HepG2 (cell line): ENCODE measurements at regions not wholly inside any gene's neighbourhood (a gene's known extent, or its start where the extent isn't known, plus 50 kb on each side); places are given as distances from the start of the nearest gene placed in this dataset.

Experiments
- ATAC-seq: fragments of 200-7000 bp; cut with Tn5 transposase; 3 replicates; pipeline ENCODE4 v1.9.1; 2020; ENCODE audit warnings: mild to moderate bottlenecking, moderate library complexity
- BruUV-seq: library from RNA; stranded (reverse); fragments of 400-500 nt; replicated peaks from 2 replicates; lab custom pipeline; 2021; lab: Mats Ljungman, UMichigan
- CTCF ChIA-PET: fragments of 300-600 bp; formaldehyde crosslinking; extraction: SDS; loops from one replicate; lab custom pipeline; 2021; ENCODE audit warnings: low total read pairs, inconsistent platforms, low intra/inter-chr PET ratio; lab: Yijun Ruan, JAX
- POLR2A ChIA-PET: fragments of 350-600 bp; sonication (Branson Sonifier 250); formaldehyde crosslinking; loops from one replicate; lab custom pipeline; 2020; ENCODE audit warnings: antibody characterized with exemption, inconsistent platforms; lab: Yijun Ruan, JAX
- DNase-seq: peaks from one replicate; pipeline ENCODE4 v3.0.0-alpha.2; 2015; ENCODE audit warnings: low spot score
- FAIRE-seq: peaks from 3 replicates; lab custom pipeline; 2011; peaks lifted over from hg19 to GRCh38; lab: Jason Lieb, UNC
- H2AFZ ChIP-seq: one replicate; pipeline ENCODE4 v1.6.1; 2011; ENCODE audit warnings: low read length, inconsistent platforms
- H3K27ac ChIP-seq: fragments of 300-600 bp; 3 replicates; pipeline ENCODE4 v1.8.0; 2011; ENCODE audit warnings: mixed run types, mild to moderate bottlenecking, mixed read lengths, low read length, inconsistent platforms; ENCODE audit not compliant: insufficient read depth; ENCODE audit errors: extremely low read length
- H3K27me3 ChIP-seq, 2 experiments: fragments of 200-600 bp in 1 of 2; 2 replicates in 1 of 2; 3 replicates in 1 of 2; pipeline versions ENCODE4 v1.6.0 to v1.8.0; 2011; ENCODE audit warnings: low read length in 2 of 2, mild to moderate bottlenecking in 2 of 2, moderate library complexity in 2 of 2, inconsistent platforms in 1 of 2; ENCODE audit not compliant: insufficient read depth in 2 of 2, control insufficient read depth in 1 of 2
- H3K36me3 ChIP-seq, 2 experiments: fragments of 200-600 bp in 1 of 2; replicated peaks in 1 of 2; 2 replicates in 1 of 2; 3 replicates in 1 of 2; pipeline versions ENCODE4 v1.5.1 to v1.8.0; 2011; ENCODE audit warnings: low read length in 2 of 2, inconsistent platforms in 1 of 2; ENCODE audit not compliant: insufficient read depth in 2 of 2, control insufficient read depth in 1 of 2
- H3K4me1 ChIP-seq: 2 replicates; pipeline ENCODE4 v1.5.1; 2012; ENCODE audit warnings: low read length, inconsistent platforms; ENCODE audit not compliant: insufficient read depth
- H3K4me2 ChIP-seq: 2 replicates; pipeline ENCODE4 v1.6.0; 2011; ENCODE audit warnings: low read depth, low read length, inconsistent platforms
- H3K4me3 ChIP-seq, 3 experiments: fragments of 200-600 bp in 1 of 3; sonication (generic), shearing (Covaris generic) in 1 of 3; replicated peaks in 1 of 3; 2 replicates each; pipeline ENCODE4 v1.5.1; 2011 to 2016; ENCODE audit warnings: low read length in 3 of 3, inconsistent platforms in 2 of 3, low read depth in 2 of 3, mild to moderate bottlenecking in 2 of 3, control low read depth in 1 of 3, mixed read lengths in 1 of 3; ENCODE audit not compliant: insufficient read depth in 1 of 3
- H3K79me2 ChIP-seq: one replicate; pipeline ENCODE4 v1.6.1; 2011; ENCODE audit warnings: low read length, inconsistent platforms; ENCODE audit not compliant: insufficient read depth
- H3K9ac ChIP-seq: 2 replicates; pipeline ENCODE4 v1.6.0; 2011; ENCODE audit warnings: mild to moderate bottlenecking, low read depth, low read length, inconsistent platforms; ENCODE audit not compliant: insufficient read depth
- H3K9me3 ChIP-seq: 2 replicates; pipeline ENCODE4 v1.5.1; 2012; ENCODE audit warnings: mild to moderate bottlenecking, low read length
- H4K20me1 ChIP-seq: 2 replicates; pipeline ENCODE4 v1.6.0; 2011; ENCODE audit warnings: inconsistent platforms, mild to moderate bottlenecking, low read length, moderate library complexity; ENCODE audit not compliant: insufficient read depth
- AKNA ChIP-seq: sonication (generic); formaldehyde crosslinking; IDR thresholded peaks from 2 replicates; pipeline ENCODE4 v1.4.0; 2020; ENCODE audit warnings: missing genetic modification reagents, borderline replicate concordance
- FOXM1 ChIP-seq: sonication (generic); formaldehyde crosslinking; IDR thresholded peaks from 2 replicates; pipeline ENCODE4 v1.5.0; 2020; ENCODE audit warnings: missing genetic modification reagents
- KDM1A ChIP-seq: IDR thresholded peaks from 2 replicates; pipeline ENCODE4 v1.6.1; 2016; ENCODE audit warnings: missing compliant biosample characterization
- NCOA2 ChIP-seq: sonication (generic); formaldehyde crosslinking; IDR thresholded peaks from 2 replicates; pipeline ENCODE4 v1.8.0; 2022; ENCODE audit warnings: inconsistent platforms
- NFRKB ChIP-seq: fragments of 450-650 bp; IDR thresholded peaks from 2 replicates; pipeline ENCODE4 v1.6.1; 2017
- PHB2 ChIP-seq: fragments of 450-650 bp; IDR thresholded peaks from 2 replicates; pipeline ENCODE4 v1.6.1; 2018; ENCODE audit not compliant: partially characterized antibody
- SNAPC4 ChIP-seq: sonication (generic); formaldehyde crosslinking; IDR thresholded peaks from 2 replicates; pipeline ENCODE4 v1.4.0; 2020; ENCODE audit warnings: mild to moderate bottlenecking, missing genetic modification reagents
- ZBTB26 ChIP-seq: IDR thresholded peaks from 2 replicates; pipeline ENCODE4 v1.6.1; 2016; ENCODE audit warnings: missing compliant biosample characterization, missing genetic modification reagents, borderline replicate concordance
- ZBTB7A ChIP-seq: sonication (generic); formaldehyde crosslinking; IDR thresholded peaks from 2 replicates; pipeline ENCODE4 v1.8.0; 2022; ENCODE audit warnings: mild to moderate bottlenecking, missing genetic modification reagents
- ZNF317 ChIP-seq: sonication (generic); formaldehyde crosslinking; IDR thresholded peaks from 2 replicates; pipeline ENCODE4 v1.5.0; 2020; ENCODE audit warnings: mild to moderate bottlenecking, missing genetic modification reagents
- ZXDC ChIP-seq: sonication (generic); formaldehyde crosslinking; IDR thresholded peaks from 2 replicates; pipeline ENCODE4 v1.5.0; 2020; ENCODE audit warnings: mild to moderate bottlenecking, missing genetic modification reagents
- WGBS: methylation state at CpG from one replicate; pipeline ENCODE4 v1.1.6; 2017; ENCODE audit warnings: low lambda C conversion rate; 5-methylcytosine and 5-hydroxymethylcytosine counted together
- in situ Hi-C: cut with HindIII; loops from 2 replicates; pipeline ENCODE4 v1.10.0; 2017; ENCODE audit warnings: low pct_unique_long_range_greater_than_20kb; ENCODE audit not compliant: extremely low pct_ligation_motif_present
- intact Hi-C: fragments of 100-400 bp; cut with micrococcal nuclease; formaldehyde crosslinking; loops from one replicate; pipeline ENCODE4 v1.10.0; 2022; ENCODE audit not compliant: unreplicated experiment

GRCh38 chr9:135346438-135347050, 133.0 kb upstream of the PPP1R26 start:
- no peak for DNase-seq
- H3K4me1 ChIP-seq, result no peaks in the 10 kb centered on the region
- ATAC-seq, result no peak
- intact Hi-C loops, result no loop called here
- TF ChIP-seq KDM1A (CRISPR knock-in tag) (no peak), FOXM1 (CRISPR knock-in tag) (no peak), NFRKB (no peak), PHB2 (no peak), SNAPC4 (CRISPR knock-in tag) (no peak), ZNF317 (CRISPR knock-in tag) (no peak), ZXDC (CRISPR knock-in tag) (no peak), NCOA2 (CRISPR knock-in tag) (no peak), AKNA (CRISPR knock-in tag) (no peak), ZBTB7A (no peak), ZBTB26 (CRISPR knock-in tag) (no peak)
- H3K9ac ChIP-seq, result no peak overlapping the region
- no peaks in the 10 kb centered on the region for H3K9me3 ChIP-seq
- ChIA-PET CTCF (no interaction called here), POLR2A (no interaction called here)
- BruUV-seq, result no TSS peak
- H3K27ac ChIP-seq, result no peak overlapping the region
- 3% methylated on average over 10 of the region's 16 CpGs for WGBS
- no peaks in the 10 kb centered on the region for H3K36me3 ChIP-seq
- no peak overlapping the region for H3K4me3 ChIP-seq
- H2AFZ ChIP-seq, result no peak overlapping the region
- FAIRE-seq, result no peak
- no peaks in the 10 kb centered on the region for H3K79me2 ChIP-seq
- peaks cover 8% of the 10 kb centered on the region; the same call in 1 of the 2 replicates for H4K20me1 ChIP-seq
- in situ Hi-C loops, result loop anchor here (5.0 kb wide), 1 partner anchor 259 kb away; the partner anchor contains the start of gene OLFM1
- H3K27me3 ChIP-seq, result peaks cover 8 to 83% of the 10 kb centered on the region in 2 experiments; a peak in 4 of 5 replicates
- no peak overlapping the region for H3K4me2 ChIP-seq
